Keratinocyte (primary cell): ENCODE measurements at regions not wholly inside any gene's neighbourhood (a gene's known extent, or its start where the extent isn't known, plus 50 kb on each side); places are given as distances from the start of the nearest gene placed in this dataset.

Source experiments
- CTCF ChIP-seq, 3 experiments: IDR thresholded peaks in 1 of 3; conservative IDR thresholded peaks in 1 of 3; optimal IDR thresholded peaks in 1 of 3; 2 replicates in 2 of 3; 3 replicates in 1 of 3; pipeline versions ENCODE3 to v1.5.1; 2011; ENCODE audit warnings: low read length in 3 of 3, mild to moderate bottlenecking in 3 of 3, moderate library complexity in 2 of 3, control low read depth in 1 of 3, inconsistent platforms in 1 of 3; ENCODE audit not compliant: insufficient read depth in 2 of 3; ENCODE audit errors: extremely low read depth in 1 of 3
- EZH2 ChIP-seq: IDR thresholded peaks from one replicate; pipeline ENCODE4 v1.6.1; 2012; ENCODE audit warnings: inconsistent platforms, mild to moderate bottlenecking, low read length, moderate library complexity

- no peak for TF ChIP-seq CTCF (optimal IDR thresholded peaks at IDR 0.05 in 1 of 3, IDR thresholded peaks at IDR 0.05 in 1 of 3, conservative IDR thresholded peaks at IDR 0.05 in 1 of 3; ENCODE audit: extremely low read depth in 1 of 3, insufficient read depth in 2 of 3, low read length in 3 of 3)
- no peak for TF ChIP-seq EZH2
These were observed 451.8 kb upstream of the KHDRBS2 start for GRCh38 chr6:62737792-62738191.
